SK-N-SH treated with all-trans-retinoic acid at 6 μM for 48 hours (cell line): ENCODE measurements at regions not wholly inside any gene's neighbourhood (a gene's known extent, or its start where the extent isn't known, plus 50 kb on each side); places are given as distances from the start of the nearest gene placed in this dataset.

Experiments
- ATAC-seq: fragments of 200-7000 bp; cut with Tn5 transposase; 3 replicates; pipeline ENCODE4 v1.9.1; 2020; ENCODE audit warnings: mild to moderate bottlenecking, moderate library complexity
- ARNTL ChIP-seq: fragments of 450-650 bp; formaldehyde crosslinking; IDR thresholded peaks from 2 replicates; pipeline ENCODE4 v1.5.0; 2020; ENCODE audit warnings: low read depth, mild to moderate bottlenecking, moderate library complexity, borderline replicate concordance
- BACH2 ChIP-seq: fragments of 250-450 bp; sonication (Bioruptor Pico); IDR thresholded peaks from 2 replicates; pipeline ENCODE4 v1.9.0; 2021; ENCODE audit warnings: mild to moderate bottlenecking, borderline replicate concordance
- CREB5 ChIP-seq: fragments of 250-450 bp; sonication (Bioruptor Pico); IDR thresholded peaks from 2 replicates; pipeline ENCODE4 v1.5.1; 2020; ENCODE audit warnings: low read depth, mild to moderate bottlenecking, moderate library complexity
- CSDC2 ChIP-seq: fragments of 250-450 bp; sonication (Bioruptor Pico); IDR thresholded peaks from 2 replicates; pipeline ENCODE4 v1.5.0; 2020; ENCODE audit warnings: mild to moderate bottlenecking, moderate library complexity
- CSRNP3 ChIP-seq: fragments of 250-450 bp; sonication (Bioruptor Pico); IDR thresholded peaks from 2 replicates; pipeline ENCODE4 v1.5.1; 2021; ENCODE audit warnings: mild to moderate bottlenecking, moderate library complexity
- ESRRG ChIP-seq: fragments of 250-450 bp; sonication (Bioruptor Pico); IDR thresholded peaks from 2 replicates; pipeline ENCODE4 v1.6.1; 2021; ENCODE audit warnings: mild to moderate bottlenecking
- GLIS3 ChIP-seq: fragments of 250-450 bp; sonication (Bioruptor Pico); IDR thresholded peaks from 2 replicates; pipeline ENCODE4 v1.5.0; 2020; ENCODE audit warnings: mild to moderate bottlenecking, moderate library complexity
- ISL1 ChIP-seq: fragments of 250-450 bp; sonication (Bioruptor Pico); IDR thresholded peaks from 2 replicates; pipeline ENCODE4 v2.1.2; 2022; ENCODE audit warnings: mild to moderate bottlenecking, moderate library complexity
- OSR1 ChIP-seq: fragments of 250-450 bp; sonication (Bioruptor Pico); IDR thresholded peaks from 2 replicates; pipeline ENCODE4 v1.8.0; 2022; ENCODE audit warnings: moderate library complexity, mild to moderate bottlenecking, inconsistent platforms
- PATZ1 ChIP-seq: fragments of 250-450 bp; sonication (Bioruptor Pico); IDR thresholded peaks from 2 replicates; pipeline ENCODE4 v1.8.0; 2020; ENCODE audit warnings: mild to moderate bottlenecking, moderate library complexity, borderline replicate concordance
- POU6F1 ChIP-seq: fragments of 250-450 bp; sonication (Bioruptor Pico); IDR thresholded peaks from 2 replicates; pipeline ENCODE4 v1.8.0; 2021; ENCODE audit warnings: low read depth, mild to moderate bottlenecking, moderate library complexity, borderline replicate concordance
- PPARA ChIP-seq: fragments of 250-450 bp; sonication (Bioruptor Pico); IDR thresholded peaks from 2 replicates; pipeline ENCODE4 v1.5.0; 2020; ENCODE audit warnings: mild to moderate bottlenecking, borderline replicate concordance
- RARB ChIP-seq: fragments of 250-450 bp; sonication (Bioruptor Pico); IDR thresholded peaks from 2 replicates; pipeline ENCODE4 v1.8.0; 2021; ENCODE audit warnings: mild to moderate bottlenecking, moderate library complexity
- SNAI2 ChIP-seq: fragments of 250-450 bp; sonication (Bioruptor Pico); IDR thresholded peaks from 2 replicates; pipeline ENCODE4 v1.5.0; 2020; ENCODE audit warnings: mild to moderate bottlenecking, moderate library complexity
- TCF4 ChIP-seq: fragments of 250-450 bp; sonication (Bioruptor Pico); IDR thresholded peaks from 2 replicates; pipeline ENCODE4 v1.8.0; 2021; ENCODE audit warnings: mild to moderate bottlenecking, moderate library complexity, borderline replicate concordance
- TSHZ2 ChIP-seq: fragments of 250-450 bp; sonication (Bioruptor Pico); IDR thresholded peaks from 2 replicates; pipeline ENCODE4 v1.5.0; 2020; ENCODE audit warnings: mild to moderate bottlenecking, moderate library complexity
- ZC3H10 ChIP-seq: fragments of 250-450 bp; sonication (Bioruptor Pico); IDR thresholded peaks from 2 replicates; pipeline ENCODE4 v1.5.1; 2021; ENCODE audit warnings: mild to moderate bottlenecking, moderate library complexity
- ZFP3 ChIP-seq: fragments of 250-450 bp; sonication (Bioruptor Pico); IDR thresholded peaks from 2 replicates; pipeline ENCODE4 v1.5.0; 2020; ENCODE audit warnings: mild to moderate bottlenecking, moderate library complexity
- ZNF565 ChIP-seq: fragments of 450-650 bp; formaldehyde crosslinking; conservative IDR thresholded peaks from 2 replicates; pipeline ENCODE4 v1.5.0; 2020; ENCODE audit warnings: low read depth, mild to moderate bottlenecking, moderate library complexity
- ZNF70 ChIP-seq: fragments of 450-650 bp; formaldehyde crosslinking; IDR thresholded peaks from 2 replicates; pipeline ENCODE4 v1.5.0; 2020; ENCODE audit warnings: mild to moderate bottlenecking, moderate library complexity
- ZNF8 ChIP-seq: fragments of 450-650 bp; formaldehyde crosslinking; IDR thresholded peaks from 2 replicates; pipeline ENCODE4 v1.5.0; 2020; ENCODE audit warnings: mild to moderate bottlenecking, moderate library complexity

- TF ChIP-seq ARNTL (no peak), ESRRG (CRISPR knock-in tag) (no peak), OSR1 (CRISPR knock-in tag) (no peak), ISL1 (CRISPR knock-in tag) (no peak), ZC3H10 (CRISPR knock-in tag) (no peak), TCF4 (CRISPR knock-in tag) (no peak), POU6F1 (CRISPR knock-in tag) (no peak), CSDC2 (no peak), ZNF70 (CRISPR knock-in tag) (no peak), RARB (CRISPR knock-in tag) (no peak), ZNF565 (CRISPR knock-in tag) (no peak), ZNF8 (CRISPR knock-in tag) (no peak), ZFP3 (CRISPR knock-in tag) (no peak), SNAI2 (CRISPR knock-in tag) (no peak), TSHZ2 (no peak), PATZ1 (CRISPR knock-in tag) (no peak), GLIS3 (CRISPR knock-in tag) (no peak), CSRNP3 (no peak), PPARA (CRISPR knock-in tag) (no peak)
- no peak for ATAC-seq
Measured at GRCh38 chr4:12145106-12145505, 716.4 kb upstream of the HS3ST1 start.

GRCh38 chr4:12144051-12144450 lies 715.4 kb upstream of the HS3ST1 start:
- TF ChIP-seq BACH2 (CRISPR knock-in tag), result no peak
- TF ChIP-seq GLIS3 (CRISPR knock-in tag), result no peak
- TF ChIP-seq ZFP3 (CRISPR knock-in tag), result no peak
- TF ChIP-seq TCF4 (CRISPR knock-in tag), result no peak
- TF ChIP-seq POU6F1 (CRISPR knock-in tag), result no peak
- no peak for TF ChIP-seq PPARA (CRISPR knock-in tag)
- TF ChIP-seq RARB (CRISPR knock-in tag), result no peak
- no peak for TF ChIP-seq ZNF565 (CRISPR knock-in tag)
- TF ChIP-seq SNAI2 (CRISPR knock-in tag), result no peak
- TF ChIP-seq ESRRG (CRISPR knock-in tag), result no peak
- no peak for TF ChIP-seq CSRNP3
- TF ChIP-seq PATZ1 (CRISPR knock-in tag), result no peak
- no peak for TF ChIP-seq ZNF70 (CRISPR knock-in tag)
- no peak for TF ChIP-seq ZNF8 (CRISPR knock-in tag)
- TF ChIP-seq ARNTL, result no peak
- no peak for TF ChIP-seq CREB5
- no peak for TF ChIP-seq TSHZ2
- ATAC-seq, result no peak
